Spleen (tissue), 11 donors: ENCODE measurements at regions not wholly inside any gene's neighbourhood (a gene's known extent, or its start where the extent isn't known, plus 50 kb on each side); places are given as distances from the start of the nearest gene placed in this dataset.

Experiments used
- DNase-seq: peaks from one replicate; pipeline ENCODE4 v3.0.0-alpha.2; 2020
- H3K27ac ChIP-seq, 8 donors: fragments of 200-600 bp; sonication (generic) in 7 of 8; 1 replicate in 4 of 8; 2 replicates in 4 of 8; pipeline versions ENCODE4 v1.5.0 to v1.8.0; 2016 to 2021; ENCODE audit warnings: inconsistent platforms in 4 of 8, mild to moderate bottlenecking in 4 of 8, moderate library complexity in 1 of 8
- H3K27me3 ChIP-seq, 7 donors: fragments of 200-600 bp; sonication (generic) in 6 of 7; replicated peaks in 1 of 7; 1 replicate in 4 of 7; 2 replicates in 3 of 7; pipeline versions ENCODE4 v1.5.0 to v1.8.0; 2016 to 2021; ENCODE audit warnings: inconsistent platforms in 3 of 7, mild to moderate bottlenecking in 1 of 7
- H3K36me3 ChIP-seq, 6 donors: fragments of 200-600 bp; sonication (generic) in 5 of 6; 1 replicate in 4 of 6; 2 replicates in 2 of 6; pipeline versions ENCODE4 v1.5.0 to v1.8.0; 2016 to 2021; ENCODE audit warnings: inconsistent platforms in 2 of 6
- H3K4me1 ChIP-seq, 6 donors: fragments of 200-600 bp; sonication (generic) in 5 of 6; 1 replicate in 3 of 6; 2 replicates in 3 of 6; pipeline versions ENCODE4 v1.5.0 to v1.8.0; 2016 to 2021; ENCODE audit warnings: inconsistent platforms in 3 of 6
- H3K4me3 ChIP-seq, 8 donors: fragments of 200-600 bp; sonication (generic) in 7 of 8; 1 replicate in 4 of 8; 2 replicates in 4 of 8; pipeline versions ENCODE4 v1.5.0 to v1.8.0; 2016 to 2021; ENCODE audit warnings: inconsistent platforms in 4 of 8, mild to moderate bottlenecking in 4 of 8, moderate library complexity in 2 of 8
- H3K9me3 ChIP-seq, 8 donors: fragments of 200-600 bp; sonication (generic) in 7 of 8; 1 replicate in 4 of 8; 2 replicates in 4 of 8; pipeline versions ENCODE4 v1.5.0 to v1.8.0; 2016 to 2021; ENCODE audit warnings: inconsistent platforms in 4 of 8
- POLR2A ChIP-seq, 3 donors: fragments of 450-650 bp; IDR thresholded peaks; one replicate each; pipeline ENCODE4 v1.5.1; 2017; ENCODE audit warnings: antibody characterized with exemption in 3 of 3, mild to moderate bottlenecking in 1 of 3
- POLR2AphosphoS5 ChIP-seq, 3 donors: sonication (generic); formaldehyde crosslinking; IDR thresholded peaks; one replicate each; pipeline ENCODE4 v1.5.1; 2017; ENCODE audit warnings: antibody characterized with exemption in 3 of 3
- WGBS, 5 donors: extraction: QIAGEN DNeasy Blood & Tissue Kit in 3 of 5; methylation state at CpG; one replicate each; pipeline versions ENCODE4 v1.1.5 to v1.1.7; 2013 to 2018; 5-methylcytosine and 5-hydroxymethylcytosine counted together
- intact Hi-C: fragments of 100-400 bp; cut with DNase I; formaldehyde crosslinking; loops from one replicate; pipeline ENCODE4 v1.15.0; 2023; ENCODE audit warnings: low total_unique reads
- TF ChIP-seq, protein P1 (sequence below), 11 experiments: fragments of 200-600 bp in 7 of 11; fragments of 450-650 bp in 4 of 11; sonication (generic) in 4 of 11; IDR thresholded peaks in 8 of 11; conservative IDR thresholded peaks in 3 of 11; 1 replicate in 7 of 11; 2 replicates in 4 of 11; pipeline versions ENCODE4 v1.4.0 to v1.8.0; 2016 to 2021; ENCODE audit warnings: antibody characterized with exemption in 11 of 11, inconsistent platforms in 4 of 11, mild to moderate bottlenecking in 1 of 11
- donor health status: healthy with polysubstance abuse.
- donor health status: DM: no; HTN: no; CAD: no; lungs with moderate emphysema.
- donor health status: DM: no; HTN: no; CAD: no.
- donor health status: Bipolar disorder and iron deficiency.
- donor health status: healthy.
- donor health status: DM: no; HTN: no; CAD: no.
- donor health status: DM: yes; HTN: yes; CAD: no.

DNA sequence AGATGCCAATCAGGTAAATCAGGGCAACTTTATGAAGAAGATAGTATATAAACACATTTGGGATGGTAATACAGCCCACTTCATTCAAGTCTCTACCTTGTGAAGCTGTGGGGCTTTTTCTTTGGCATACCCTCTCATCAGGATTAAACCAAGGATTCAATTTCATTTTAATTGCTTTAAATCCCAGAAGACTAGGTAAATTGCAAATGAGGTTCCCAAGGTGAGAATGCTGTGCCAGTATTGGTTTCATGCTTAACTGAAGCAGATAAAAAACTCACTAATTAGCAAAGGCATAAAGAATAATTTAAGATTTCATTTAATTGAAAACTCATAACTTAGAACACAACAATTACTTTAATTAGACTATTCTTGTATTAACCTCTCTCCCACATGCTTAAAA lies 1218.1 kb downstream of the FAM181B start:
- intact Hi-C loops: no loop called here
- Histone ChIP-seq H3K36me3 (no peaks in the 10 kb centered on the region), H3K27ac (no peak overlapping the region), H3K27me3 (no peaks in the 10 kb centered on the region), H3K9me3 (peaks cover 0 to 3% (median 0%) of the 10 kb centered on the region in 8 donors), H3K4me3 (no peak overlapping the region), H3K4me1 (no peaks in the 10 kb centered on the region)
- TF ChIP-seq POLR2A (IDR thresholded peaks at IDR 0.05) (no peak), POLR2AphosphoS5 (IDR thresholded peaks at IDR 0.05) (no peak)
- TF ChIP-seq, protein P1, sequence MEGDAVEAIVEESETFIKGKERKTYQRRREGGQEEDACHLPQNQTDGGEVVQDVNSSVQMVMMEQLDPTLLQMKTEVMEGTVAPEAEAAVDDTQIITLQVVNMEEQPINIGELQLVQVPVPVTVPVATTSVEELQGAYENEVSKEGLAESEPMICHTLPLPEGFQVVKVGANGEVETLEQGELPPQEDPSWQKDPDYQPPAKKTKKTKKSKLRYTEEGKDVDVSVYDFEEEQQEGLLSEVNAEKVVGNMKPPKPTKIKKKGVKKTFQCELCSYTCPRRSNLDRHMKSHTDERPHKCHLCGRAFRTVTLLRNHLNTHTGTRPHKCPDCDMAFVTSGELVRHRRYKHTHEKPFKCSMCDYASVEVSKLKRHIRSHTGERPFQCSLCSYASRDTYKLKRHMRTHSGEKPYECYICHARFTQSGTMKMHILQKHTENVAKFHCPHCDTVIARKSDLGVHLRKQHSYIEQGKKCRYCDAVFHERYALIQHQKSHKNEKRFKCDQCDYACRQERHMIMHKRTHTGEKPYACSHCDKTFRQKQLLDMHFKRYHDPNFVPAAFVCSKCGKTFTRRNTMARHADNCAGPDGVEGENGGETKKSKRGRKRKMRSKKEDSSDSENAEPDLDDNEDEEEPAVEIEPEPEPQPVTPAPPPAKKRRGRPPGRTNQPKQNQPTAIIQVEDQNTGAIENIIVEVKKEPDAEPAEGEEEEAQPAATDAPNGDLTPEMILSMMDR (IDR thresholded peaks at IDR 0.05 in 8 of 11, conservative IDR thresholded peaks at IDR 0.05 in 3 of 11): no peak
- no peak for DNase-seq

DNA sequence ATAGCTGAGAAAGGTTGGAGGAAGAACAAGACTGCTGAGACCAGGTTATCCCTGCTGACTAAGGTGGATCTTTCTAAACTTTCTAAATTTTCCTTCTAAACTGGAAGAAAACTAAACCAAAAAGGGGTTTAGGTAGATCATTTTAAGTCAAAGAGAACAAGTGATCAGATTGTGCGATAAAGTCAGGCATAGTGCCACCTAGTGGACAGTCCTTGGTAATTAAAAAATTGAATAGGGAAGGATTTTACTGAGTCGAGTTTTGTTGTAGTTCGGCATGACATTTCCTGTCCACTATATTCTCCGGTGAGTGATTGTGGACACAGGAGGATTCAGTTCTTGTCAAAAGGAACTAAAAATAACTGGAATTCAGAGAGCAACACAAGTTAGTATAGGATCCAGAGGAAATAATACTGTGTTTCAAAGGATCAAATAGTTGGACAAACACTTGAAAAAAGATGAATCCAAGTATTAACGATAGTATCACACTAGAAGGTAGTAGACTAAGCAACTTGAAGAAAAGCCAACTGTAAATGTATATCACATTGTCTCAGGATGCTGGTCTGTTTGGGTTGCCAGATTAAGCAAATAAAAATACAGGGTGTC lies 1236.4 kb downstream of the FAM181B start:
- no peak overlapping the region for H3K27ac ChIP-seq
- no peaks in the 10 kb centered on the region for H3K4me1 ChIP-seq
- H3K27me3 ChIP-seq: no peaks in the 10 kb centered on the region
- H3K36me3 ChIP-seq: no peaks in the 10 kb centered on the region
- peaks cover 0 to 6% (median 0%) of the 10 kb centered on the region in 8 donors for H3K9me3 ChIP-seq
- TF ChIP-seq, protein P1 (IDR thresholded peaks at IDR 0.05 in 8 of 11, conservative IDR thresholded peaks at IDR 0.05 in 3 of 11): peak in 8 of 11 experiments; percentile 20 to 59 (median 52)
- TF ChIP-seq POLR2AphosphoS5 (IDR thresholded peaks at IDR 0.05): no peak
- intact Hi-C loops: no loop called here
- H3K4me3 ChIP-seq: no peak overlapping the region
- no peak for DNase-seq
- 15 to 20% (median 19%) methylated on average over 5 of the region's 5 CpGs for WGBS, 5 donors

DNA sequence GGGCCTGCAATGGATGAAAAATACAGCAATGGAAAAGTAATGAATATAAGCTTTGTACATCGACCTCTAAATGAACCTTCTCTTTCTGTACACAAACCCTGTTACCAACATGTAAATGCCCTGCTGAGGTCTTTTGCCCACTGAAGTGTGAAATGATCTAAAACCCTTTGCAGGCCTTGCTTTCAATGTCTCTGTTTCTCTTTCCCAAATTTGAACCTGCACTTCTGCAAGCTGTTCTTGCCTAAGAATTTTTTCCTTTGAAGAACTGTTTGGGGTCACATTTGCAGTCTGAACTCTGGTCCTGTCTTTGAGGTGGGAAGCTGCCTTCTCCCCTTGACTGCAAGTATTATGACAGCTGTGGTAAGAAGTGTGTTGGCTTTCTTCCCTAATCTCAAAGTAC lies 1237.1 kb downstream of the FAM181B start:
- no peaks in the 10 kb centered on the region for H3K36me3 ChIP-seq
- no peak overlapping the region for H3K27ac ChIP-seq
- no peak for TF ChIP-seq POLR2AphosphoS5 (IDR thresholded peaks at IDR 0.05)
- TF ChIP-seq POLR2A (IDR thresholded peaks at IDR 0.05): no peak
- TF ChIP-seq, protein P1 (IDR thresholded peaks at IDR 0.05 in 8 of 11, conservative IDR thresholded peaks at IDR 0.05 in 3 of 11): no peak
- intact Hi-C loops: no loop called here
- DNase-seq: no peak
- no peaks in the 10 kb centered on the region for H3K27me3 ChIP-seq
- no peaks in the 10 kb centered on the region for H3K4me1 ChIP-seq
- H3K4me3 ChIP-seq: no peak overlapping the region
- H3K9me3 ChIP-seq: no peaks in the 10 kb centered on the region
- 69 to 89% (median 86%) methylated on average over 1 of the region's 1 CpG for WGBS, 5 donors

DNA sequence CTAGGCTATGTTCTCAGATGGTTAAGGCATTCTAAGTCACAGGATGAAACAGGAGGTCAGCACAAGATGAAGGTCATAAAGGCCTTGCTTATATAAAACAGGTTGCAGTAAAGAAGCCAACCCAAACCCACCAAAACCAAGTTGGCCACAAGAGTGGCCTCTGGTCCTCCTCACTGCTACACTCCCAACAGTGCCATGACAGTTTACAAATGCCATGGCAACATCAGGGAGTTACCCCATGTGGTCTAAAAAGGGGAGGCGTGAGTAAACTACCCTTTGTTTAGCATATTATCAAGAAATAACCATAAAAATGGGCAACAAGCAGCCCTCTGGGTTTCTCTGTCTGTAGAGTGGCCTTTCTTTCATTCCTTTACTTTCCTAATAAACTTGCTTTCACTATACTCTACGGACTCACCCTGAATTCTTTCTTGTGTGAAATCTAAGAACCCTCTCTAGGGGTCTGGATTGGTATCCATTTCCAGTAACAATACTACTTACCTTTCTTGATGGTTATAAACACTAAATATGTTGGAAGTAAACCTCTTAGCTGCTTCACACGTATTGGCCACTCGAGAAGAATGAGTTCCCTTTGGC lies 1237.9 kb downstream of the FAM181B start:
- Histone ChIP-seq H3K36me3 (no peaks in the 10 kb centered on the region), H3K27me3 (no peaks in the 10 kb centered on the region), H3K9me3 (no peaks in the 10 kb centered on the region), H3K27ac (no peak overlapping the region), H3K4me1 (no peaks in the 10 kb centered on the region), H3K4me3 (no peak overlapping the region)
- intact Hi-C loops: no loop called here
- WGBS, 5 donors: 79 to 90% (median 84%) methylated on average over 4 of the region's 4 CpGs
- TF ChIP-seq, protein P1 (IDR thresholded peaks at IDR 0.05 in 8 of 11, conservative IDR thresholded peaks at IDR 0.05 in 3 of 11): no peak
- TF ChIP-seq POLR2A (IDR thresholded peaks at IDR 0.05) (no peak), POLR2AphosphoS5 (IDR thresholded peaks at IDR 0.05) (no peak)
- no peak for DNase-seq
